Endothelial cell of umbilical vein (primary cell): ENCODE measurements at regions not wholly inside any gene's neighbourhood (a gene's known extent, or its start where the extent isn't known, plus 50 kb on each side); places are given as distances from the start of the nearest gene placed in this dataset.

Experiments
- EZH2 ChIP-seq: IDR thresholded peaks from 2 replicates; pipeline ENCODE4 v1.6.1; 2012; ENCODE audit warnings: borderline replicate concordance, low read depth, mild to moderate bottlenecking, moderate library complexity, low read length, inconsistent platforms; ENCODE audit not compliant: severe bottlenecking
- FOS ChIP-seq: IDR thresholded peaks from 2 replicates; pipeline ENCODE4 v1.6.1; 2011; ENCODE audit warnings: mild to moderate bottlenecking, low read length, moderate library complexity, borderline replicate concordance; ENCODE audit not compliant: insufficient read depth
- GATA2 ChIP-seq: IDR thresholded peaks from 2 replicates; pipeline ENCODE4 v1.7.0; 2011; ENCODE audit warnings: low read depth, mild to moderate bottlenecking, moderate library complexity, mixed read lengths, low read length; ENCODE audit not compliant: insufficient read length, insufficient read depth
- MYC ChIP-seq: IDR thresholded peaks from one replicate; pipeline ENCODE4 v1.6.1; 2011; ENCODE audit warnings: mild to moderate bottlenecking, low read depth, low read length
- POLR2A ChIP-seq: IDR thresholded peaks from 2 replicates; pipeline ENCODE4 v1.6.1; 2012; ENCODE audit warnings: low read depth, mild to moderate bottlenecking, control low read depth, low read length
- POLR2AphosphoS5 ChIP-seq: IDR thresholded peaks from 2 replicates; pipeline ENCODE4 v1.6.1; 2012; ENCODE audit warnings: low read depth, mild to moderate bottlenecking, control low read depth, low read length, moderate library complexity; ENCODE audit not compliant: insufficient read depth
- TF ChIP-seq, protein P1 (sequence below), 2 donors: IDR thresholded peaks; 1 replicate in 1 of 2; 2 replicates in 1 of 2; pipeline ENCODE4 v1.5.1; 2011; ENCODE audit warnings: low read length in 2 of 2, mild to moderate bottlenecking in 2 of 2, moderate library complexity in 2 of 2, control low read depth in 1 of 2, inconsistent platforms in 1 of 2, low read depth in 1 of 2; ENCODE audit not compliant: insufficient read depth in 1 of 2; ENCODE audit errors: extremely low read depth in 1 of 2
- TF ChIP-seq, protein P2 (sequence below): IDR thresholded peaks from 2 replicates; pipeline ENCODE4 v1.6.1; 2011; ENCODE audit not compliant: insufficient read depth, insufficient read length

DNA sequence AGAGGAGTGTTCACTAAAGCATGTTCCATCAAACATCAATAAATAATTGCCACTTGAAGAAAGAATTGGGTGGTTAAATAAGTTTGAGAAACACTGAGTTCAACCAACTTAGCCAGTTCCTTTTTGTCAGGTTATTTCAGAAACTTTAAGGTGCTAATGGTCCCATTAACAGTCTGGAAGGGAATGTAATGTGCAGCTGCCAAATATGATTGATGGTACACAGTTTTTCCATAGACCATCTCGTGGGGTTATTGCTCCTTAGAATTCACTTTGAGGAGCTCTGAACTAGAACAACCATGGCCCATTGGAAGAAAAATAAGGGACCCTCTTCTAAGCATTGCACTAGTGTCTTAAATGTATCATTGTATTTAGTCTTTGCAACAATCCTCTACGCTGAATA is 185.8 kb upstream of the NR2F2 start:
- TF ChIP-seq, protein P1, sequence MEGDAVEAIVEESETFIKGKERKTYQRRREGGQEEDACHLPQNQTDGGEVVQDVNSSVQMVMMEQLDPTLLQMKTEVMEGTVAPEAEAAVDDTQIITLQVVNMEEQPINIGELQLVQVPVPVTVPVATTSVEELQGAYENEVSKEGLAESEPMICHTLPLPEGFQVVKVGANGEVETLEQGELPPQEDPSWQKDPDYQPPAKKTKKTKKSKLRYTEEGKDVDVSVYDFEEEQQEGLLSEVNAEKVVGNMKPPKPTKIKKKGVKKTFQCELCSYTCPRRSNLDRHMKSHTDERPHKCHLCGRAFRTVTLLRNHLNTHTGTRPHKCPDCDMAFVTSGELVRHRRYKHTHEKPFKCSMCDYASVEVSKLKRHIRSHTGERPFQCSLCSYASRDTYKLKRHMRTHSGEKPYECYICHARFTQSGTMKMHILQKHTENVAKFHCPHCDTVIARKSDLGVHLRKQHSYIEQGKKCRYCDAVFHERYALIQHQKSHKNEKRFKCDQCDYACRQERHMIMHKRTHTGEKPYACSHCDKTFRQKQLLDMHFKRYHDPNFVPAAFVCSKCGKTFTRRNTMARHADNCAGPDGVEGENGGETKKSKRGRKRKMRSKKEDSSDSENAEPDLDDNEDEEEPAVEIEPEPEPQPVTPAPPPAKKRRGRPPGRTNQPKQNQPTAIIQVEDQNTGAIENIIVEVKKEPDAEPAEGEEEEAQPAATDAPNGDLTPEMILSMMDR (IDR thresholded peaks at IDR 0.05; ENCODE audit: extremely low read depth in 1 of 2, insufficient read depth in 1 of 2, low read depth in 1 of 2, low read length in 2 of 2): no peak
- TF ChIP-seq FOS (no peak), POLR2A (no peak), POLR2AphosphoS5 (no peak), EZH2 (no peak), GATA2 (no peak), MYC (no peak)
- TF ChIP-seq, protein P2, sequence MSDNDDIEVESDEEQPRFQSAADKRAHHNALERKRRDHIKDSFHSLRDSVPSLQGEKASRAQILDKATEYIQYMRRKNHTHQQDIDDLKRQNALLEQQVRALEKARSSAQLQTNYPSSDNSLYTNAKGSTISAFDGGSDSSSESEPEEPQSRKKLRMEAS: no peak
